ENCODE measurements at regions not wholly inside any gene's neighbourhood (a gene's known extent, or its start where the extent isn't known, plus 50 kb on each side); places are given as distances from the start of the nearest gene placed in this dataset.

- TF ChIP-seq CTCF (IDR thresholded peaks at IDR 0.05): no peak
- no peak for TF ChIP-seq ZFX (IDR thresholded peaks at IDR 0.05; ENCODE audit: borderline replicate concordance)
Measured at GRCh38 chr2:16371751-16372150, 293.9 kb downstream of the CYRIA start.

Data from 22Rv1 (cell line).